Psoas muscle (tissue), 7 donors: ENCODE measurements at regions not wholly inside any gene's neighbourhood (a gene's known extent, or its start where the extent isn't known, plus 50 kb on each side); places are given as distances from the start of the nearest gene placed in this dataset.

Experiments
- ATAC-seq, 4 donors: fragments of 200-7000 bp; cut with Tn5 transposase; one replicate each; pipeline ENCODE4 v1.9.1; 2020; ENCODE audit warnings: moderate library complexity in 3 of 4, mild to moderate bottlenecking in 2 of 4
- DNase-seq, 2 donors: peaks; one replicate each; pipeline ENCODE4 v3.0.0-alpha.2; 2020
- H3K27ac ChIP-seq: fragments of 200-600 bp; one replicate; pipeline ENCODE4 v1.8.0; 2022
- H3K27me3 ChIP-seq, 3 donors: fragments of 200-600 bp in 1 of 3; one replicate each; pipeline versions ENCODE4 v1.6.1 to v1.8.0; 2013 to 2022; ENCODE audit warnings: low read length in 2 of 3, mild to moderate bottlenecking in 2 of 3, moderate library complexity in 1 of 3; ENCODE audit not compliant: insufficient read depth in 3 of 3
- H3K36me3 ChIP-seq, 2 donors: fragments of 200-600 bp in 1 of 2; one replicate each; pipeline versions ENCODE4 v1.6.1 to v1.8.0; 2013 to 2022; ENCODE audit warnings: low read depth in 1 of 2, mild to moderate bottlenecking in 1 of 2, moderate library complexity in 1 of 2; ENCODE audit not compliant: insufficient read depth in 1 of 2
- H3K4me1 ChIP-seq: fragments of 200-600 bp; one replicate; pipeline ENCODE4 v1.8.0; 2022
- H3K4me3 ChIP-seq: fragments of 200-600 bp; one replicate; pipeline ENCODE4 v1.8.0; 2022; ENCODE audit warnings: mild to moderate bottlenecking
- H3K9me3 ChIP-seq: fragments of 200-600 bp; one replicate; pipeline ENCODE4 v1.8.0; 2022
- WGBS, 3 donors: extraction: QIAGEN DNeasy Blood & Tissue Kit; methylation state at CpG; one replicate each; pipeline versions ENCODE4 v1.1.6 to v1.1.7; 2013; 5-methylcytosine and 5-hydroxymethylcytosine counted together
- intact Hi-C, 2 donors: fragments of 100-400 bp; cut with DNase I; formaldehyde crosslinking; loops; one replicate each; pipeline versions ENCODE4 v1.11.0 to v1.14.2; 2022
- TF ChIP-seq, protein P1 (sequence below): fragments of 200-600 bp; IDR thresholded peaks from one replicate; pipeline ENCODE4 v1.8.0; 2022; ENCODE audit warnings: antibody characterized with exemption
- donor health status: healthy with polysubstance abuse.
- donor health status: DM: no; HTN: no; CAD: no; lungs with moderate emphysema.
- donor health status: Bipolar disorder and iron deficiency.
- donor health status: healthy.
- donor health status: DM: yes; HTN: yes; CAD: no.
- donor health status: DM: no; HTN: no; CAD: no.
- donor health status: DM: yes; HTN: yes; CAD: no.

DNA sequence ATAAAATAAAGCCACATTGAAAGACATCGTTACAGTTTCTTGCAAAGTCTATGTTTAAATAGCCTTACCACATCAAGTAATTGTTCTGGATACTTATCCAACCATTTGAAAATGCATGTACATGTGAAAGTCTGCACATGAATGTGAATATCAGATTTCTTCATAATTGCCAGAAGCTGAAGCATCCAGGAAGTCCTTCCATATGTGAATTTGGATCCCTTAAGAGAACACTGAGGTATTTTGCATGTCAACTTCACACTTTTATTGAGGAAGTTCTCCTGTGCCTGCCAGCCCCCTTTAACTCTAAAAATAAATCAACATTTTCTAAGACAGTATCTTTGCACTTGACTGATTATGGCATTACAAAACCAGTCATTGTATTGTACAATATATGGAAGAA lies 1103.5 kb upstream of the ADGRL3 start:
- TF ChIP-seq, protein P1, sequence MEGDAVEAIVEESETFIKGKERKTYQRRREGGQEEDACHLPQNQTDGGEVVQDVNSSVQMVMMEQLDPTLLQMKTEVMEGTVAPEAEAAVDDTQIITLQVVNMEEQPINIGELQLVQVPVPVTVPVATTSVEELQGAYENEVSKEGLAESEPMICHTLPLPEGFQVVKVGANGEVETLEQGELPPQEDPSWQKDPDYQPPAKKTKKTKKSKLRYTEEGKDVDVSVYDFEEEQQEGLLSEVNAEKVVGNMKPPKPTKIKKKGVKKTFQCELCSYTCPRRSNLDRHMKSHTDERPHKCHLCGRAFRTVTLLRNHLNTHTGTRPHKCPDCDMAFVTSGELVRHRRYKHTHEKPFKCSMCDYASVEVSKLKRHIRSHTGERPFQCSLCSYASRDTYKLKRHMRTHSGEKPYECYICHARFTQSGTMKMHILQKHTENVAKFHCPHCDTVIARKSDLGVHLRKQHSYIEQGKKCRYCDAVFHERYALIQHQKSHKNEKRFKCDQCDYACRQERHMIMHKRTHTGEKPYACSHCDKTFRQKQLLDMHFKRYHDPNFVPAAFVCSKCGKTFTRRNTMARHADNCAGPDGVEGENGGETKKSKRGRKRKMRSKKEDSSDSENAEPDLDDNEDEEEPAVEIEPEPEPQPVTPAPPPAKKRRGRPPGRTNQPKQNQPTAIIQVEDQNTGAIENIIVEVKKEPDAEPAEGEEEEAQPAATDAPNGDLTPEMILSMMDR: no peak
- H3K27ac ChIP-seq: no peak overlapping the region
- intact Hi-C loops: no loop called here
- no peaks in the 10 kb centered on the region for H3K4me1 ChIP-seq
- no peaks in the 10 kb centered on the region for H3K36me3 ChIP-seq
- 0 to 3% (median 1%) methylated on average over 1 of the region's 1 CpG for WGBS, 3 donors
- H3K4me3 ChIP-seq: no peak overlapping the region
- H3K27me3 ChIP-seq: no peaks in the 10 kb centered on the region
- DNase-seq (no peak), ATAC-seq (no peak)
- no peaks in the 10 kb centered on the region for H3K9me3 ChIP-seq

DNA sequence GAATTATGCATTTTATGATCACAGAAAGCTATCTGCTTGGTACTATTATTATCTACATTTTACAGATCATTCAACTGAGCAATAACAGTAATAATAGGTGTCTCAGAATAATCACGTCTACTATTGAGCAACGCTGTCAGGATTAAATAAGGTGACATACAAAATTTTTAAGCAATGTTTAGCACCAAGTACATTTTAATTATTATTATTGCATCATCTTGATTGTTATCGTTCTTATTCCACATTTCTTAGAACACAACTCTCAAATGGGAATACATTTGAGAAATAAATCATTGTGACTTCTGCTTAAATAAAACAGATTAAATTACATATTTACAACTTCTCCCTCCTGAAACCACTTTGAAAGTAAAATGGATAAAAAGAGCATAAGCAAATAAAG lies 1083.5 kb upstream of the ADGRL3 start:
- DNase-seq: no peak
- H3K27ac ChIP-seq: no peak overlapping the region
- TF ChIP-seq, protein P1: no peak
- H3K36me3 ChIP-seq: no peaks in the 10 kb centered on the region
- H3K27me3 ChIP-seq: no peaks in the 10 kb centered on the region
- H3K4me1 ChIP-seq: no peaks in the 10 kb centered on the region
- no peak for ATAC-seq
- no peak overlapping the region for H3K4me3 ChIP-seq
- WGBS, 3 donors: 82 to 86% (median 84%) methylated on average over 3 of the region's 3 CpGs
- intact Hi-C loops: no loop called here
- no peaks in the 10 kb centered on the region for H3K9me3 ChIP-seq

DNA sequence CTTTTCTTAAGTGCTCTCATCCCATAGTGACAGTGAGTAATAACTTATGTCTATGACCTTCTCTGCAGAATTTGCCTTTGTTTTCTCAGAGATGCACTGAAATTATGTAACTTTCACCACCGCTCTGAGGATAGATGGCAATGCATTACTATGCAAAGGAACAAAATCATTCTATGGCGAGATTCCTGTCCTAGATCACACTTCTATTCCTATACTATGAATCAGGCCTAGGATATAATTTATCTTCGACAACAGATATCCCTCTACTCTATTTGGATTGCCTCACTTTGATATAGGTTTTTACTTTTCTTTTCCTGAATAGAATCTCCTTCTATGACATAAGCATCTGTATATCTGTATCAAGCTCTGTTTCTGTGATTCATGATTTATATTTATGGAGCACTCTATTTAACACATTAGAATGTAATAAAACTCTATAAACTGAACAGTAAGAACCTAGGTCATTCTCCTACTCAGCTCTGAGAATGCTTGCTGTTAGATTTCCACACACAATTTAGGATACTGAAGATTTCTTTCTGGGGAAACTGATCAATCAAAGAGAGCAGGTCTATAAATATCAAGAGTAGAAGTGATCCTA lies 1082.3 kb upstream of the ADGRL3 start:
- Histone ChIP-seq H3K27ac (no peak overlapping the region), H3K4me1 (no peaks in the 10 kb centered on the region), H3K36me3 (no peaks in the 10 kb centered on the region), H3K9me3 (no peaks in the 10 kb centered on the region), H3K27me3 (no peaks in the 10 kb centered on the region), H3K4me3 (no peak overlapping the region)
- WGBS, 3 donors: 88 to 95% (median 92%) methylated on average over 3 of the region's 3 CpGs
- intact Hi-C loops: no loop called here
- TF ChIP-seq, protein P1: no peak
- DNase-seq (no peak), ATAC-seq (no peak)

DNA sequence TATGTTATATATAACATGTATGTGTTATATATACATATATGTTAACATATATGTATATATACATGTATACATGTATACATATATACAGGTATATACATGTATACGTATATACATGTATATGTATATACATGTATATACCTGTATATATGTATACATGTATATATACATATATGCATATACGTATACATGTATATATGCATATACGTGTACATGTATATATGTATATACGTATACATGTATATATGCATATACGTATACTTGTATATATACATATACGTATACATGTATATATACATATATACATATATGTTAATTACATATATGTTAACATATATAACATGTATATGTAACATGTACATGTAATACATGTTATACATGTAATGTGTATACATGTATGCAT lies 1077.3 kb upstream of the ADGRL3 start:
- no peak overlapping the region for H3K27ac ChIP-seq
- intact Hi-C loops: no loop called here
- H3K4me3 ChIP-seq: no peak overlapping the region
- TF ChIP-seq, protein P1: no peak
- no peaks in the 10 kb centered on the region for H3K36me3 ChIP-seq
- no peaks in the 10 kb centered on the region for H3K9me3 ChIP-seq
- no peaks in the 10 kb centered on the region for H3K4me1 ChIP-seq
- ATAC-seq (no peak), DNase-seq (no peak)
- no peaks in the 10 kb centered on the region for H3K27me3 ChIP-seq
- WGBS, 3 donors: 86 to 97% (median 97%) methylated on average over 6 of the region's 6 CpGs

DNA sequence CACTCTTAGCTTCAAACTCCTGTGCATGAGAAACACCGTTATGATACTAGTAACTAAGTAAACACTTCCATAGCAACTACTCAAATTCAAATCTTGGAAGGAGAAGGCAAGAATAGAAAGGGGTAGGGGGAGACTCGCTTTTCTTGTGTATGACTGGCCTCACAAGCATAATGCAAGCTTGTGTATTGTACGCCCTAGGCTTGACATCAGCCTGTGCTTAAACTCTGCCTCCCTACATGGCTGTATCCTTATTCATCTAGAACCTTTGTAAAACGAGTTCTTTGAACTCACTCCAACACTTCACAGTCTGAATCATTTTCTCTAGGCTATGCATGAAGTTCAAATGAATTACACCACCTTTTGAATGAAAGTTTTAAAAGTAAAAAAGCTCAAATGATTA lies 1071.2 kb upstream of the ADGRL3 start:
- Histone ChIP-seq H3K27ac (no peak overlapping the region), H3K4me3 (no peak overlapping the region), H3K36me3 (no peaks in the 10 kb centered on the region), H3K9me3 (no peaks in the 10 kb centered on the region), H3K4me1 (no peaks in the 10 kb centered on the region), H3K27me3 (no peaks in the 10 kb centered on the region)
- ATAC-seq (no peak), DNase-seq (no peak)
- intact Hi-C loops: no loop called here
- TF ChIP-seq, protein P1: no peak
- WGBS, 3 donors: 56 to 62% (median 57%) methylated on average over 4 of the region's 4 CpGs
